ENCODE measurements at regions not wholly inside any gene's neighbourhood (a gene's known extent, or its start where the extent isn't known, plus 50 kb on each side); places are given as distances from the start of the nearest gene placed in this dataset.

DNA sequence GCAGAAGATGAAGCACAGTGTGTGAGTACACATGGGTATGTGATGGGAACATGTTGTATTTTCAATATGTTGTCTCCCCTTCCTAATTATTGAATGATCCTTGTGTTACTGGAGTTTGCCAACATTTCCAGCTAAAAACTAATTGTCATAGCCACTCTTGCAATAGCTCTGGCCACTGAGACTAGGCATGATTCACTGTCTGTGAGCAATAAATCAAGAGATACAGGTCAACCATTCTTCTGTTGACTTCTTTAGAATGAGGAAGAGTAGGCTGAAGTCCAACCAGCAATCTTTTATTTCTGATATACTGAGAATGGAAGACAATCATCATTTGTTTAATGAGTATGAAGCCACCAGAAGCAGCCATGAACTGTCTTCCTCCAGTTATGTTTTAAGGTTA lies 413.9 kb downstream of the SLITRK5 start:
- no peak for DNase-seq (ENCODE audit: low spot score)

DNA sequence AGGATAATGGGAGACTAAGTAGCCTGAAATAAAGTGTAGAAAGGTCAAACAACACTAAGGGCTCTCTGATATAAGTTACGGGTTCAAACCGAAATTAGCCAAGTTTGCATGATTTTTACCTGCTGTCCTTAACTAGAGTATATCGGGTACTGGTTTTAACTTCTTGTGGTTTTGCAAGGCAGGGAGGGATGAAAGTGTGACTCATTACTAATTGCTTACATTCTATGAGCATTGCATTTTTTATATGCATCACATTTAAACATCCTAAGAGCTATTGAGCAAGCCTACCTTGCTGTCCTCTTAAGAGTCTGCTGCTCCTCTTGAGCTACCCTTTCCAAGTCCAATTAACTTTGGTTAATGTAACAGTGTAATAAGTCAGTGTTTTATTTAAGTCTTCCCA lies 415.4 kb downstream of the SLITRK5 start:
- DNase-seq (ENCODE audit: low spot score) = no peak

DNA sequence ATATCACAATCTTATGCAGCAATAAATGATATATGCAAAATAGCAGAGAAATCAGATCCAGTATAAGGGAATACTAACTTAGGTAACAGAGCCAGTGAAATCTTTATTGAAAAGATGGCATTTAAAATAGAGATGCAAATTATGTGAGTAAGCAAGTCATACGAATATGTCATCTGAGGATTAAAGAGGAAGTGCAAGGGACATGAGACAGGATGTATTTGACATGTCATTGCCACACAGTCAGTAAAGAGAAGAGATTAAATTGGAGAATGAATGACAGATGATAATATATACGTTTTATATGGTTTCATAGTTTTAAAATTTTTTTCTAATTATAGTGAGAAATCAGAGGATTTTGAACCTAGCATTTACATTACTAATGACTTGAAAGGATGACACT lies 426.4 kb downstream of the SLITRK5 start:
- DNase-seq (ENCODE audit: low spot score) = no peak

DNA sequence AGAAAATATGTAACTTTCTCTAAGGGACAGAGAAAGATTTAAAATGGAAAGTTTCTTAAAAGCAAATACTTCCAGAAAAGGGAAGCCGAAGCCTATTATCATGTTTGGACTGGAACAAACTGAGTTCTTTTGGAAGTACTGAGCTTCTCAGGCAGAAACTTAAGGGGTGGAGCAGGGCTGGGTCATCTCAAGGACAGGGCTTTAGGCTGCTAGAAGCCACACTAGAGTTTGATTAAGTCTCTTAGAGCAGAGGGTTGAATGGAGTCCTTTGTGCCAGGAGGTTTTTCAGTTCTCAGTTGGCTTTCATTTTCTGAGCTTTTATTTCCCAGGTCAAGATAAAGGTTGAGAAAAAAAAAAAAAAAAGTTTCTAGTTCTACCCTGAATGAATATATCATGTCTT lies 432.7 kb downstream of the SLITRK5 start:
- DNase-seq (ENCODE audit: low spot score) = no peak

- DNase-seq (ENCODE audit: low spot score) = no peak
Observed at GRCh38 chr13:88104576-88104975, 433.4 kb downstream of the SLITRK5 start.

GRCh38 chr13:88107570-88107969 lies 436.4 kb downstream of the SLITRK5 start:
- DNase-seq (ENCODE audit: low spot score) = no peak

DNA sequence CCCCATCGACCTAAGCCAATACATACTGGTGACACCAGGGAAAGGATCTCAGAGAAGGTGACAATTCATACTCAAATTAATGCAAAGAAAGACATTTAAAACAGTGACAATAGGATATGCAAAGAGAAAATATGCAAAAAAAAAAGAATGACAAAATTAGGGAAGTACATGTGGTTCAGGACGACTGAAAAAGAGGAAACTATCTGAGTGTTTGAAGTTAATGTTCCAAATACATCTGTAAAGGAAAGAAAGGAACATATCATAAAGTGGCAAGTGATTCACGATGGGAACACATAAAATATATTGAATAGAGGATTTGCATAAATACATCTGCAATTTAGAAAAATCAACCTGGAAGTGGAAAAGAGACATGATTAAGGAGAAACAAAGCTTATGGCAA lies 441.4 kb downstream of the SLITRK5 start:
- DNase-seq (ENCODE audit: low spot score) = no peak

GRCh38 chr13:88115976-88116375 lies 444.8 kb downstream of the SLITRK5 start:
- DNase-seq (ENCODE audit: low spot score) = no peak

DNA sequence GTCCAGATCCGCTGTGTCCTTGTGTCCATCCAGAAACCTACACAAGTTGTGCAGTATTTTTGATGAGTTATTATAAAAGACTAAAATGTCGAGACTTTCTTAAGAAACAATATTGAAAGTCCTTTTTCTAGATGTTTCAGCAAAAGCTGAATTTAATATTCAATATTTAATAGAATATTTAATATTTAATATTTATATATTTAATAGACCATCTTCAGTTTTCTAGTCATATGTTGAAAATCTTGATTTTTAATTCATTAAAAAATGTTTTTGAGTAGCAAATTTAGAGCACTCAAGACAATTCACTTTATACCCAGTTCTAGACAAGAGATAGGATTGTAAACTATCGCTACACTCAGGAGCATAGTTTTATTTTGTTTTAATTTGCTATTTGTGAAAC lies 447.8 kb downstream of the SLITRK5 start:
- DNase-seq (ENCODE audit: low spot score) = no peak

- no peak for DNase-seq (ENCODE audit: low spot score)
Observed at GRCh38 chr13:88124142-88124541, 453.0 kb downstream of the SLITRK5 start.

DNA sequence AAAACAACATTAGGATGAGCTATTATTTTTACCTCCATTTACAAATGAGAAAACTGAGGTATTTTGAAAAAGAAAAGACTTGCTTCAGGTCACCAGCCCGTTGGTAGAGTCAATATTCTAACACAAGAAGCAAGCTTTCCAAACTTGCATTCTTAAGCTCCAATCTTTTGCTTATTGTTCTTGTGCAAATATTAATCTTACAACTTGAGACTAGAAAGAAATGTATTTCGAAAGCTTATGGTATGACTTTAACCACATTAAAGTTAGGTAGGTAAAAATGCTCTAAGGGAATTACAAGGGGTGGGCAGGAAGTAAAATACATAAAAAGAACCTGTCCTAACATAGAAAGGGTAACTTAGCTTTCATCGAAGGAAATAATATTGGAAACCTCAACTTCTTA lies 453.9 kb downstream of the SLITRK5 start:
- DNase-seq (ENCODE audit: low spot score) = no peak

GRCh38 chr13:88136098-88136790 lies 465.1 kb downstream of the SLITRK5 start:
- DNase-seq (ENCODE audit: low spot score) = no peak

- DNase-seq (ENCODE audit: low spot score) = no peak
Observed at GRCh38 chr13:88142653-88143052, 471.5 kb downstream of the SLITRK5 start.

GRCh38 chr13:88144580-88144979 lies 473.4 kb downstream of the SLITRK5 start:
- DNase-seq (ENCODE audit: low spot score) = no peak

- no peak for DNase-seq (ENCODE audit: low spot score)
Observed at GRCh38 chr13:88153353-88153752, 482.2 kb downstream of the SLITRK5 start.

GRCh38 chr13:88154001-88154400 lies 482.8 kb downstream of the SLITRK5 start:
- DNase-seq (ENCODE audit: low spot score) = no peak

GRCh38 chr13:88162076-88162702 lies 491.0 kb downstream of the SLITRK5 start:
- DNase-seq (ENCODE audit: low spot score) = no peak

GRCh38 chr13:88176231-88176630 lies 505.1 kb downstream of the SLITRK5 start:
- no peak for DNase-seq (ENCODE audit: low spot score)

DNA sequence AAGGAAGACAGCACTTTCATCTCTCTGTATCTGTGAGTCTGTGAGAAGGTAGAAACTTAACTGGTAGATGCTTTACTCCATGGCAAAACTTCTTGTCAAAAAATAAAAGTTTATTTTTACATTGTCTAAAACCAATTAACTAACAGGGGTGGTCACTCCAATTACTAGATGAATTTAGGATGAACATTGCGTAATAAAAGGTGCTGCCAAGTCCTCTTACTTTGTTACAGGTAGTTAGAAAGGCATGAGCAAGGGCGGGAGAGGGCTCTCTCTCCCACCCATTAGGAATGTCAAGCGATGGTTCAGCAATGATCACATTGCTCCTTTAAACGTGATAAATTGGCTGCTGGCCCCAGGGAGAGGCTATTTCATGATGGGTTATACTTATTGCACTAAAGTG lies 512.3 kb downstream of the SLITRK5 start:
- DNase-seq (ENCODE audit: low spot score) = no peak

DNA sequence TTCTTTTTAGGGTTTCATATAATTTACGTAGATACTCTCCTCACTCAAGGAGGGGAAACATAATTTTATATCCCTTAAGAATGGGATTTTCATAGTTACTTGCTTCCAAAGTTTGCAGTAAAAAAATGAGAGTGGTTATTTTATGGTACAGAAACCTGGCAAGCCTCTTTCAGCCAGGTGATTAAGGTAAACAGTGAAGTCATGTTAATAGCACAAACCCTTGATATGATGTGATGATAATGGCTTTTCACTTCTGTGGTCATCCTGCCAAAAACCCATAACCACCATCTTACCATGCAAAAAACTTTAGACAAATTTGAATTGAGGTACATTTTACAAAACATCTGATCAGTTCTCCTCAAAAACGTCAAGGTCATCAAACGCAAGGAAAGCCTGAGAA lies 517.8 kb downstream of the SLITRK5 start:
- no peak for DNase-seq (ENCODE audit: low spot score)

- DNase-seq (ENCODE audit: low spot score) = no peak
Observed at GRCh38 chr13:88189728-88190127, 518.6 kb downstream of the SLITRK5 start.

DNA sequence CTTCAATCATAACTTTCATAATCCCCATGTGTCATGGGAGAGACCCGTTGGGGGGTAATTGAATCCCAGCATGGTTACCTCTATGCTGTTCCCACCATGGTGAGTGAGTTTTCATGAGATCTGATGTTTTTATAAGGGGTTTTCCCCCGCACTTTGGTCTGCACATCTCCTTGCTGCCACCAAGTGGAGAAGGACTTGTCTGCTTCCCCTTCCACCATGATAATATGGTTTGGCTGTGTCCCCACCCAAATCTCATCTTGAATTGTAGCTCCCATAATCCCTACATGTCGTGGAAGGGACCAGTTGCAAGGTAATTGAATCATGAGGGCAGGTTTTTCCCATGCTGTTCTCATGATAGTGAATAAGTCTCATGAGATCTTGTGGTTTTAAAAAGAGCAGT lies 524.9 kb downstream of the SLITRK5 start:
- no peak for DNase-seq (ENCODE audit: low spot score)

GRCh38 chr13:88217372-88217771 lies 546.2 kb downstream of the SLITRK5 start:
- DNase-seq (ENCODE audit: low spot score) = no peak

DNA sequence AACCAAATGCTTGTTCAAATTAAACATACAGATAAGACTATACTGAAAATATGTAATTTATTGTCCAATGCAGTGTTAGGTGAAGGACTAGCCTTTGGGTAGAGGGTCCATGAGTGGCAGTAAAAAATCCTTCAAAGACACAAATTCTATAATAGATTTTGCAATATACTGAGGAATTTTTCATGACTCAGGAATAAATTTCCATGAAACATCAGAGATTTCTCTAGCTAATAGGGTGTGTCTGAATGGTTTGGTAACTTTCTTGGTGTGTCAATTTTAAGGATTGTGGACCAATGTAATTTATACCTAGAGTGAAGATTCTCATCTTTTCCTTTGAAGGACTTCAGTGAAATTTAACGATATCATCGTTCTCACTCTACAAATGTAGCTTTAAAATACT lies 546.7 kb downstream of the SLITRK5 start:
- DNase-seq (ENCODE audit: low spot score) = no peak

All from SW480 (cell line).